ENCODE measurements at regions not wholly inside any gene's neighbourhood (a gene's known extent, or its start where the extent isn't known, plus 50 kb on each side); places are given as distances from the start of the nearest gene placed in this dataset.
A peak's percentile ranks its signal among the peaks of the same experiment; 100 is the strongest.

DNA sequence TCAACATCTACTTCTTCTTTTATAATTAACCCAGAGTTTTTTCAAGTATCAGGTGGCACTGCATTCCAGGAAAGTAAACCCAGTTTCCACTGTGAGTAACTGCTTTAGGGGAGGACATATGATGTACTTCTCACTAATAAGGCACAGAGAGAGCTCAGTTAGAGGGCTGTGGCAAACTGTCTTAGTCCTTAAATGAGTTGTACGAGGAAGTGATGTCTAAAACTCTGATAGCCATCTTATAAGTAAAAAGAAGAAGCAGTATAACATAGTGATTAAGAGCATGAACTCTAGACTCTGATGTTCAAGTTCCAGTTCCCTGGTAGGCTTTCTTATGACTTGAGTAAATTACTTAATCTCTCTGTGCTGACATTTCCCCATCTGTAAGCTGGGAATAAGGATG lies 58.7 kb upstream of the PTGS2 start:
- no peak overlapping the region for H3K4me3 ChIP-seq (ENCODE audit: low read length)
- TF ChIP-seq, protein P1, sequence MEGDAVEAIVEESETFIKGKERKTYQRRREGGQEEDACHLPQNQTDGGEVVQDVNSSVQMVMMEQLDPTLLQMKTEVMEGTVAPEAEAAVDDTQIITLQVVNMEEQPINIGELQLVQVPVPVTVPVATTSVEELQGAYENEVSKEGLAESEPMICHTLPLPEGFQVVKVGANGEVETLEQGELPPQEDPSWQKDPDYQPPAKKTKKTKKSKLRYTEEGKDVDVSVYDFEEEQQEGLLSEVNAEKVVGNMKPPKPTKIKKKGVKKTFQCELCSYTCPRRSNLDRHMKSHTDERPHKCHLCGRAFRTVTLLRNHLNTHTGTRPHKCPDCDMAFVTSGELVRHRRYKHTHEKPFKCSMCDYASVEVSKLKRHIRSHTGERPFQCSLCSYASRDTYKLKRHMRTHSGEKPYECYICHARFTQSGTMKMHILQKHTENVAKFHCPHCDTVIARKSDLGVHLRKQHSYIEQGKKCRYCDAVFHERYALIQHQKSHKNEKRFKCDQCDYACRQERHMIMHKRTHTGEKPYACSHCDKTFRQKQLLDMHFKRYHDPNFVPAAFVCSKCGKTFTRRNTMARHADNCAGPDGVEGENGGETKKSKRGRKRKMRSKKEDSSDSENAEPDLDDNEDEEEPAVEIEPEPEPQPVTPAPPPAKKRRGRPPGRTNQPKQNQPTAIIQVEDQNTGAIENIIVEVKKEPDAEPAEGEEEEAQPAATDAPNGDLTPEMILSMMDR (IDR thresholded peaks at IDR 0.05; ENCODE audit: insufficient read depth, low read depth, low read length, missing control alignments), result no peak
- DNase-seq (ENCODE audit: low read depth), result peak; percentile 44

DNA sequence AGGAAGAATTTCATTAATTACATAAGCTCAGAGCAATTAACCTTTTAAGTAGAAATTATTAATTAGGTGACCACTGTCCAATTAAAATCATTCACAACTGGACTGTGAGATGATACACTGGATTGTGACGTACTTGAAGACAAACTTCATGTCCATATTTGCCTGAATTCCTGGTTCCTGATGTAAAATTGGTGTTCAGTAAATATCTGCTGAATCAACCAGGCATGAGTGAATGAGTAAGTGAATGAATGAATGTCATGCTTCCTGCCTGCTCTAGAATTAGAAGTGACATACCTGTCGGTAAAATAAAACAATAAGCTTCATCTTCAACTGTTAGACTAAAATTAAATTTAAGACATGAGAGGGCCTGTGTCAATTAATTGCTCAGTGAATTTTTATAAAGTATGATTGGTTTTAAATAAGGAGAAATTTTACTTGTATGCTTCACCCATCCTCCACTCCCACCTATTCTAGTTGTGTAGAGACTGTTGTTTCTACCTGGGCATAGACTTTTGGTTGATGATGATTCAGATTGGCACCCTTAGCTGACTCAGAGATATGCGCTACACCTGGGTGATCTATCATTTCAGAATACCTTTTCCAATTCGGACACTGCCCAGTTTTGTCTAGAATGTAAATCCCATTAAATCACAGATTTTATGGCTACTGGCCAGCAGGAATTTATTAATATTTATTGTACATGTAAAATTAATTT lies 56.9 kb upstream of the PTGS2 start:
- DNase-seq (ENCODE audit: low read depth), result peak; percentile 88
- TF ChIP-seq, protein P1 (IDR thresholded peaks at IDR 0.05; ENCODE audit: insufficient read depth, low read depth, low read length, missing control alignments), result no peak
- no peak overlapping the region for H3K4me3 ChIP-seq (ENCODE audit: low read length)

DNA sequence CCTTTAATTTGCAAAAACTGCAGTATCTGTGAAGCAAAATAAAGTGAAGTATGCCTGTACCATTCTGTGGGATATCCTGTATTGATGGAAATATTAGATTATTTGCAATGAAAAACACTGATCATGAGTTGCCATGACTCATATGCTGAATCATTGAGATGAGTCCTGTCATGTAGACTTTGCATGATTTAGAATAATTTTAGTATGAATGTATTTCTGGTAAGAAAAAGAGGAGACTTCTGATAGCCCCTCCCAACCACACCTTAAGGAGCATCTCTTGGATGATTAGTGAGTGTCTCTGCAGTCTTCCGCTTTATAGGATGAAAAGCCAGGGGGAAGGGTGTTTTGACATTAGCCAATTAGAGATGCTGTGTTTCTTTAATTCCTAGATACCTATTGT lies 55.2 kb upstream of the PTGS2 start:
- peak; percentile 87 for DNase-seq (ENCODE audit: low read depth)
- TF ChIP-seq, protein P1 (IDR thresholded peaks at IDR 0.05; ENCODE audit: insufficient read depth, low read depth, low read length, missing control alignments), result no peak
- no peak overlapping the region for H3K4me3 ChIP-seq (ENCODE audit: low read length)

DNA sequence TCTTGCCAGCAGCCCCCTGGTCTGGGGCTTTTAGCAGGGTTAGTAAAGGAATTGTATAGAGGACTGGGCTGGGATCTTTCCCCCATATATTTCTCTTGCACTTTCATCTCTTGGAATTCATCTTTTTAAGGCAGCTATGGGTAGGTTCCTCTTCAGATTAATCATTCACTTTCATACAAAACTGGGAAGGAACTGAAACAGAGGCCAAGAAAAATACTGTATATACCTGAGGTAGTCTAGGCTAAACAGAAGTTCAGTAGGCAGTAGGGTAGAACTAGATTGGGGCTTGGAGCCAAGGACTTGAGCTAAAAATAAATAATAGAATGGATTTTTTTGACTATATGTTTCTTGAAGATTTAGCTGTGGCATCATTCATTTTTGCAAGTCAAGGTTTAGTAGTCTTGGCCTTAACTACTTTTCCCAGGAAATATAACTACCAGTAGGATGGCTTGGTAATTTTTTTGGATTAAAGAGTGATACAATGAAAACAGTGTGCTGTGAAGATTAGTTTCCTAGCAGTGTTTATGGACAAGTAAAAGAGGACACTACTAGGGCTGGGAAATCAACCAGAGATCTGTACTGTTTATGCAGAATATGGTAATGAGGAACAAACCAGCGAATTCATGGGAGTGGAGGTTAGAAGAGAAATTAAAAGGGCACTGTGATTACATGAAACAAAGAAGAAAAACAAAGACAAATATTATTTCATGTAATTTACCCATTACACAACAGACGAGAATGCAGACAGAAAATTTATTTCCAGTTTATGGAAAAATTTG lies 50.9 kb upstream of the PTGS2 start:
- DNase-seq (ENCODE audit: low read depth), result no peak
- H3K4me3 ChIP-seq (ENCODE audit: low read length), result no peak overlapping the region
- TF ChIP-seq, protein P1 (IDR thresholded peaks at IDR 0.05; ENCODE audit: insufficient read depth, low read depth, low read length, missing control alignments), result no peak

Measured in epithelial cell of esophagus (primary cell).